Ascending aorta (tissue), 2 donors: ENCODE measurements at regions not wholly inside any gene's neighbourhood (a gene's known extent, or its start where the extent isn't known, plus 50 kb on each side); places are given as distances from the start of the nearest gene placed in this dataset.

ENCODE experiments used
- DNase-seq, 2 donors: peaks; one replicate each; pipeline ENCODE4 v3.0.0-alpha.2; 2019; ENCODE audit warnings: low spot score in 2 of 2
- H3K27ac ChIP-seq, 2 donors: fragments of 200-600 bp; sonication (generic); one replicate each; pipeline ENCODE4 v1.5.1; 2016 to 2017; ENCODE audit warnings: mild to moderate bottlenecking in 1 of 2
- H3K27me3 ChIP-seq: fragments of 200-600 bp; sonication (generic); one replicate; pipeline ENCODE4 v1.5.1; 2017
- H3K36me3 ChIP-seq, 2 donors: fragments of 200-600 bp; sonication (generic); one replicate each; pipeline ENCODE4 v1.5.1; 2016
- H3K4me1 ChIP-seq, 2 donors: fragments of 200-600 bp; sonication (generic); one replicate each; pipeline ENCODE4 v1.5.1; 2016 to 2017; ENCODE audit warnings: mild to moderate bottlenecking in 1 of 2
- H3K4me3 ChIP-seq, 2 donors: fragments of 200-600 bp; sonication (generic); one replicate each; pipeline ENCODE4 v1.5.1; 2016 to 2017; ENCODE audit warnings: mild to moderate bottlenecking in 1 of 2
- H3K9me3 ChIP-seq, 2 donors: fragments of 200-600 bp; sonication (generic); one replicate each; pipeline ENCODE4 v1.5.1; 2016
- CTCF ChIP-seq, 3 experiments: fragments of 200-600 bp in 2 of 3; fragments of 450-650 bp in 1 of 3; sonication (generic) in 2 of 3; IDR thresholded peaks; one replicate each; pipeline ENCODE4 v1.5.1; 2016 to 2019; ENCODE audit warnings: antibody characterized with exemption in 3 of 3, mild to moderate bottlenecking in 1 of 3, moderate library complexity in 1 of 3
- intact Hi-C: fragments of 100-400 bp; cut with DNase I; formaldehyde crosslinking; loops from one replicate; pipeline ENCODE4 v1.15.1; 2023

DNA sequence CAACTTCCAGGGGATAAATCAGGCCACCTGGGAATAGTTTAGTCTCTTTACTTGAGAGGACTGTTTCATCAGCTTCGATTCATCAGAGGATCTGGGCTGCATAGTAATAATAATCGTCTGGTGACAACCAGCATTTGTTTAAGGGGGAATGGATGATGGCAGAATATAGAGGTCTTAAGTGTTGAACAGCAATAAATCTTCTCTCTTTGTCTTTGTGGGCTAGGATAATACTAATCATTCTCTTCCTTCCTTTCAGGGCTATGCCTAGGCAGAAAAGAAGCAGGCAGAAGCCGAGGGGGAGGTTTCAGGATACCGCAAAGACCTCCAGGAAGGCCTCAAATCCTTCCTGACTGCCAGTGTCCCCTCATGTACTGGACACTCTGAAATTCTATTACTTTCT, 150.4 kb upstream of the GAREM1 start:
- DNase-seq: no peak
- intact Hi-C loops: no loop called here
- Histone ChIP-seq H3K27ac (no peak overlapping the region), H3K27me3 (no peaks in the 10 kb centered on the region), H3K4me3 (no peak overlapping the region), H3K4me1 (no peaks in the 10 kb centered on the region), H3K9me3 (no peaks in the 10 kb centered on the region), H3K36me3 (no peaks in the 10 kb centered on the region)
- no peak for TF ChIP-seq CTCF (IDR thresholded peaks at IDR 0.05)

DNA sequence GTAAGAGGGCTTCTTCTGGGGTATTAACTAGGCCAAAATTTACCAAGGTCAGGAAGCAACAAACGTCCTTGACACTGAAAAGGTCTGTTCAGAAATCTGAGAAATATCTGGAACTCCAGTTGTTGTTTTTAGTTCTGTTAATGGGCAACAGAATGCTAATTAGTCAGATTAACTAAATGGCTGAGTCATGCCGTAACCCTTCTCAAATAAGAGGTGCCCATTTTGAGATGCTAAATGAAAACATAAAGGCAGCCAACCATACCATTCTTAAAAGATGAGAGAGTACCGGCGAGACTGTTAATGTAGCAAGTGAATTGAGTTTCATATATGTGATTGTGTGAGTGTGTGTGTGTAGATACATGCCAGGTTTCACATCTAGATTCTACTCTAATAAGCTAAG, 147.9 kb upstream of the GAREM1 start:
- no peaks in the 10 kb centered on the region for H3K27me3 ChIP-seq
- H3K27ac ChIP-seq: no peak overlapping the region
- H3K9me3 ChIP-seq: no peaks in the 10 kb centered on the region
- H3K4me1 ChIP-seq: no peaks in the 10 kb centered on the region
- intact Hi-C loops: no loop called here
- no peaks in the 10 kb centered on the region for H3K36me3 ChIP-seq
- no peak for TF ChIP-seq CTCF (IDR thresholded peaks at IDR 0.05)
- no peak overlapping the region for H3K4me3 ChIP-seq
- DNase-seq: no peak

- Histone ChIP-seq H3K4me1 (no peaks in the 10 kb centered on the region), H3K36me3 (no peaks in the 10 kb centered on the region), H3K4me3 (no peak overlapping the region), H3K9me3 (no peaks in the 10 kb centered on the region), H3K27me3 (no peaks in the 10 kb centered on the region), H3K27ac (no peak overlapping the region)
- TF ChIP-seq CTCF (IDR thresholded peaks at IDR 0.05): no peak
- intact Hi-C loops: no loop called here
- no peak for DNase-seq
Observed at GRCh38 chr18:32613821-32614220, 143.1 kb upstream of the GAREM1 start.

GRCh38 chr18:32612651-32613050, 142.0 kb upstream of the GAREM1 start:
- no peaks in the 10 kb centered on the region for H3K4me1 ChIP-seq
- no peak overlapping the region for H3K27ac ChIP-seq
- H3K27me3 ChIP-seq: no peaks in the 10 kb centered on the region
- intact Hi-C loops: no loop called here
- H3K9me3 ChIP-seq: no peaks in the 10 kb centered on the region
- no peak for TF ChIP-seq CTCF (IDR thresholded peaks at IDR 0.05)
- DNase-seq: no peak
- H3K36me3 ChIP-seq: no peaks in the 10 kb centered on the region
- H3K4me3 ChIP-seq: no peak overlapping the region

DNA sequence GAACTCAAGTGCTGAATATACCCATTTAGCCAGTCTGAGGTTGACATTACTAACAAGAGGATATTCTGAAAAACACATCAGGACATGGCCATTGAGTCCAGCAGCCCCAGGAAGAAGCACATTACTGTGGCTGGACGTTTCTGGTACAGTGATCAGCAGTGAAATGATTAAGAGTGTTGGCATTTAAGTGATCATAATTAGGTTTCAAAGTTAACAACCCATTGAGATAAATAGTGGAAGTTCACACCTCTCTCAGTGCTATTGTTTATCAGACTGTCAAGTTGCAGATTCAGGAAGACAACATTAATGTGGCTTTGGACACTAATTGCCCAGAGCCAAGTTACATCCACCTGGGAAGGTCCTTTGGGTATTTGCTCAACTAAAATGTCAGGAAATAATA, 139.5 kb upstream of the GAREM1 start:
- Histone ChIP-seq H3K27ac (no peak overlapping the region), H3K4me3 (no peak overlapping the region), H3K27me3 (no peaks in the 10 kb centered on the region), H3K9me3 (no peaks in the 10 kb centered on the region), H3K36me3 (no peaks in the 10 kb centered on the region), H3K4me1 (no peaks in the 10 kb centered on the region)
- no peak for DNase-seq
- no peak for TF ChIP-seq CTCF (IDR thresholded peaks at IDR 0.05)
- intact Hi-C loops: no loop called here

- intact Hi-C loops: no loop called here
- H3K9me3 ChIP-seq: no peaks in the 10 kb centered on the region
- no peak for TF ChIP-seq CTCF (IDR thresholded peaks at IDR 0.05)
- no peaks in the 10 kb centered on the region for H3K36me3 ChIP-seq
- no peak overlapping the region for H3K4me3 ChIP-seq
- H3K4me1 ChIP-seq: no peaks in the 10 kb centered on the region
- no peak overlapping the region for H3K27ac ChIP-seq
- DNase-seq: no peak
- H3K27me3 ChIP-seq: no peaks in the 10 kb centered on the region
Observed at GRCh38 chr18:32607816-32608215, 137.1 kb upstream of the GAREM1 start.
